MCF 10A (cell line): ENCODE measurements at regions not wholly inside any gene's neighbourhood (a gene's known extent, or its start where the extent isn't known, plus 50 kb on each side); places are given as distances from the start of the nearest gene placed in this dataset.

Source experiments
- BruUV-seq: library from RNA; stranded (reverse); fragments of 400-500 nt; replicated peaks from 2 replicates; lab custom pipeline; 2021; lab: Mats Ljungman, UMichigan
- CTCF ChIA-PET: fragments of 300-600 bp; sonication (Branson Sonifier 250); formaldehyde crosslinking; extraction: SDS; loops from one replicate; lab custom pipeline; 2021; ENCODE audit warnings: antibody characterized with exemption, inconsistent platforms; lab: Yijun Ruan, JAX
- POLR2A ChIA-PET: fragments of 300-600, 350-650 bp; sonication (Branson Sonifier 250); formaldehyde crosslinking; extraction: SDS; loops from one replicate; lab custom pipeline; 2020; ENCODE audit warnings: antibody characterized with exemption, inconsistent platforms; lab: Yijun Ruan, JAX
- DNase-seq: peaks from one replicate; pipeline ENCODE4 v3.0.0-alpha.2; 2018; ENCODE audit not compliant: unreplicated experiment
- H3K27ac Mint-ChIP-seq: one replicate; pipeline ENCODE4 v1.8.0; 2022; ENCODE audit warnings: mild to moderate bottlenecking, low read depth, mixed read lengths; ENCODE audit not compliant: unreplicated experiment
- H3K27me3 Mint-ChIP-seq: one replicate; pipeline ENCODE4 v1.8.0; 2022; ENCODE audit warnings: mixed read lengths; ENCODE audit not compliant: insufficient read depth, unreplicated experiment
- H3K36me3 Mint-ChIP-seq: one replicate; pipeline ENCODE4 v1.8.0; 2022; ENCODE audit warnings: mild to moderate bottlenecking, moderate library complexity, mixed read lengths; ENCODE audit not compliant: insufficient read depth, unreplicated experiment
- H3K4me1 Mint-ChIP-seq: one replicate; pipeline ENCODE4 v1.8.0; 2022; ENCODE audit warnings: mixed read lengths; ENCODE audit not compliant: insufficient read depth, unreplicated experiment
- H3K4me3 Mint-ChIP-seq: one replicate; pipeline ENCODE4 v1.8.0; 2022; ENCODE audit warnings: mild to moderate bottlenecking, moderate library complexity, mixed read lengths; ENCODE audit not compliant: unreplicated experiment
- H3K9me3 Mint-ChIP-seq: one replicate; pipeline ENCODE4 v1.8.0; 2022; ENCODE audit warnings: mixed read lengths; ENCODE audit not compliant: unreplicated experiment
- intact Hi-C: fragments of 100-400 bp; cut with micrococcal nuclease; formaldehyde crosslinking; loops from 2 replicates; pipeline ENCODE4 v1.14.1; 2022
- TF ChIP-seq, protein P1 (sequence below): fragments of 200-600 bp; IDR thresholded peaks from one replicate; pipeline ENCODE4 v1.8.0; 2022; ENCODE audit warnings: antibody characterized with exemption, mild to moderate bottlenecking; ENCODE audit not compliant: unreplicated experiment

DNA sequence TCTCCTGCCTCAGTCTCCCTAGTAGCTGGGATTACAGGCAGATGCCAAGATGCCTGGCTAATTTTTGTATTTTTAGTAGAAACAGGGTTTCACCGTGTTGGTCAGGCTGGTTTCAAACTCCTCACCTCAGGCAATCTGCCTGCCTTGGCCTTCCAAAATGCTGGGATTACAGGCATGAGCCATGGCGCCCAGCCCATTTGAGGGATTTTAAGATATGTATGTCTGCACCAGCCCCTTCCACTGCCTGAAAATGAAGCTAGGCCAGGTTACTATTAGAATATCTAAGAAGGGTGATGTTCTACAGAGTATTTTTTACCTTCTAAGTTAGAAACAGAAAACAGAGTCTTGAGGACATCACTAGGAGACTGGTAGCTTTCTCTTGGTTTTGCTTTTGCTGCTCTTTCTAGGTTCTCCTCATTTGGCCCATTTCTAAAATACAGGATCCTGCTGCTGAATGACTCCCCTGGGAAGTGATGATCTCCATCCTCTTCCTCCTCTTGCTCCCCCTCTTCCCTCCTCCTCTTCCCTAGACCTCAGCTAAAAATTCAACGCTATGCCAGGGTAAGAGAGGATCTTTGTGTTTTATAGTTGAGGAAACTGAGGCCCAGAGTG lies 118.5 kb downstream of the MYCN start:
- Mint-ChIP-seq H3K4me1 (no peaks in the 10 kb centered on the region), H3K27me3 (no peaks in the 10 kb centered on the region), H3K36me3 (no peaks in the 10 kb centered on the region), H3K9me3 (peaks cover 17% of the 10 kb centered on the region), H3K4me3 (no peak overlapping the region), H3K27ac (no peak overlapping the region)
- ChIA-PET POLR2A (no interaction called here), CTCF (no interaction called here)
- intact Hi-C loops: no loop called here
- no TSS peak for BruUV-seq
- TF ChIP-seq, protein P1, sequence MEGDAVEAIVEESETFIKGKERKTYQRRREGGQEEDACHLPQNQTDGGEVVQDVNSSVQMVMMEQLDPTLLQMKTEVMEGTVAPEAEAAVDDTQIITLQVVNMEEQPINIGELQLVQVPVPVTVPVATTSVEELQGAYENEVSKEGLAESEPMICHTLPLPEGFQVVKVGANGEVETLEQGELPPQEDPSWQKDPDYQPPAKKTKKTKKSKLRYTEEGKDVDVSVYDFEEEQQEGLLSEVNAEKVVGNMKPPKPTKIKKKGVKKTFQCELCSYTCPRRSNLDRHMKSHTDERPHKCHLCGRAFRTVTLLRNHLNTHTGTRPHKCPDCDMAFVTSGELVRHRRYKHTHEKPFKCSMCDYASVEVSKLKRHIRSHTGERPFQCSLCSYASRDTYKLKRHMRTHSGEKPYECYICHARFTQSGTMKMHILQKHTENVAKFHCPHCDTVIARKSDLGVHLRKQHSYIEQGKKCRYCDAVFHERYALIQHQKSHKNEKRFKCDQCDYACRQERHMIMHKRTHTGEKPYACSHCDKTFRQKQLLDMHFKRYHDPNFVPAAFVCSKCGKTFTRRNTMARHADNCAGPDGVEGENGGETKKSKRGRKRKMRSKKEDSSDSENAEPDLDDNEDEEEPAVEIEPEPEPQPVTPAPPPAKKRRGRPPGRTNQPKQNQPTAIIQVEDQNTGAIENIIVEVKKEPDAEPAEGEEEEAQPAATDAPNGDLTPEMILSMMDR: no peak
- no peak for DNase-seq

DNA sequence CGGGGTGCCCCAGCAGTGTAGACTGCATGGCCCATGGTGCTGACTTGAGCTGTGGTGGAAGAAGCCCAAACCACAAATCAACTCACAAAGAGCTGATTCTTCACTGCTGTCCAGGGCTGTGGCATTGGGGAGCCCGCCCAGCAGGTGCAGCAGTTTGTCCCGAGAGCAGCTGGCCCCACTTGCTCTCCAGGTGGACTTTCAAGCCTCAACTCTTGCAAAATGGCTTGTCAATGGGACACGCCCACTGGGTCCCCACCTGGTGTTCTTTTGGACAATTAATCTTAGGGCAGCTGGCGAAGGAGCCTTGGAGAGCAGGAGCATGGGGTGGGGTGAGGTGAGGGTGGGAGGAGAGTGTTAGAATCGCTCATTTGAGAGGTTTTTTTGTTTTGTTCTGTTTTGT lies 117.9 kb downstream of the MYCN start:
- ChIA-PET POLR2A (no interaction called here), CTCF (no interaction called here)
- Mint-ChIP-seq H3K27me3 (no peaks in the 10 kb centered on the region), H3K9me3 (peaks cover 16% of the 10 kb centered on the region), H3K27ac (no peak overlapping the region), H3K4me3 (no peak overlapping the region), H3K4me1 (no peaks in the 10 kb centered on the region), H3K36me3 (no peaks in the 10 kb centered on the region)
- TF ChIP-seq, protein P1: no peak
- BruUV-seq: no TSS peak
- DNase-seq: no peak
- intact Hi-C loops: no loop called here

DNA sequence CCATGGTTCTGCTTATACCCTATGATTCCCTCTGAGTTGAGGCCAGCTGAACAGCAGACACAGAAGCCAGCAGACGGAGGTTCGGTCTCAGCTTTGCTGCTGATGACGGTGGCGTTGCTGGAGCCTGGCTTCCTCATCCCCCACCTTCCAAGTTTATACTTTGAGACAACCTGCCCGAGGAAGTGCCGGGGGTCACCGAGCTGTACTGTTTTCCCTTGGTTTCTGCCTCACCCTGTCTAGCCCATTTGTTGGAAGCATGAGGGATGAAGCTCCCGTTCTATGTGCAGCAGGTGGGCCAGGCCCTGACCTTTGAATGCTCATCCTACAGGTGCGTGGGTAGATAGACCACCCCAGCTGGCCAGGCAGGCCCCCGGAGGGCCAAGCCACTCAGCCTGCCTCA lies 117.3 kb downstream of the MYCN start:
- no peak for DNase-seq
- Mint-ChIP-seq H3K9me3 (peaks cover 19% of the 10 kb centered on the region), H3K36me3 (no peaks in the 10 kb centered on the region), H3K27ac (no peak overlapping the region), H3K4me3 (no peak overlapping the region), H3K4me1 (no peaks in the 10 kb centered on the region), H3K27me3 (no peaks in the 10 kb centered on the region)
- TF ChIP-seq, protein P1: no peak
- no TSS peak for BruUV-seq
- intact Hi-C loops: no loop called here
- POLR2A ChIA-PET: no interaction called here
- CTCF ChIA-PET: interaction anchor here (0.6 kb wide), 1 partner anchor 62 kb away, joined by 5 read pairs; no protein-coding TSS in a partner anchor

DNA sequence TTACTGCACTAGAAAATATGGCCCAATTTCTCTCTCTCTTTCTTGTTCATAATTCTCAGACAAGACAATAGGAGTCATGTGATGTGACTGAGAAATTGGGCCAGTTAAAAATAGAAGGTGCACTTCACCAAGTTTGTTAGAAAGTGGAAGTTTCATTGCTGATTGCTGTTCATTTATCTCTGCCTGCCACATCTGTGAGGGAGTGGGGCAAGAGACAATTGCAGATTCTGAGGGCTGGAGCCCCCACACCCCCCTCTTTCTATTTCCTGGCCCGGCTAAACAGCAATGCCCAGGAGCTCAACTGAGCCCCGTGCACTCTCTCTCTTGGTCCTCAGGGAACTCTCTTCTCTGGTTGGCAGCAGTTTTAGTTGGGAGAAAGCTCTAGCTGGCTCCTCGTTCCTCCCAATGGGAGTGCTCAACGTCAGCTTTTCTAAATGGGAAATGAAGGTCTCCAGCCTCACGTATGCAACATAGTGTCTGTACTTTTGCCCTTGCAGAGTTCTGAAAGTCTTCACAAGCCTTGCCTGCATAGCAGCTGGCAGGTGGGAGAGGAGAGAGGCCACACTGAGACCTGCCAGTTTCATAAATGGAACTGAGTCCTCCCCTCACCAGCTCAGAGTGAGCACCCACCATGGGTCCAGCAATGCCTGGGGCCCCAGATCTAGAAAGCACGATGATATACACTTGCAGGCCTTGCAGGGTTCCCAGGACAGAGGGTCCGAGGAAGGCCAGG lies 115.7 kb downstream of the MYCN start:
- BruUV-seq: no TSS peak
- CTCF ChIA-PET: interaction anchor here (0.5 to 0.6 kb wide), 2 partner anchors 171 to 1086 kb away, joined by 3 to 4 read pairs; no protein-coding TSS in a partner anchor
- Mint-ChIP-seq H3K27ac (no peak overlapping the region), H3K4me3 (no peak overlapping the region), H3K36me3 (no peaks in the 10 kb centered on the region), H3K9me3 (peaks cover 15% of the 10 kb centered on the region), H3K4me1 (no peaks in the 10 kb centered on the region), H3K27me3 (no peaks in the 10 kb centered on the region)
- DNase-seq: no peak
- TF ChIP-seq, protein P1: no peak
- intact Hi-C loops: no loop called here
- POLR2A ChIA-PET: interaction anchor here (1.2 kb wide), 1 partner anchor 155 kb away, joined by 3 read pairs; no protein-coding TSS in a partner anchor
